Left ventricle myocardium superior (tissue), 1 donor: ENCODE measurements at regions not wholly inside any gene's neighbourhood (a gene's known extent, or its start where the extent isn't known, plus 50 kb on each side); places are given as distances from the start of the nearest gene placed in this dataset.
"Not testable (repeated sequence)": the region's sequence is repeated elsewhere in the genome, so short reads cannot be mapped to it uniquely, and the experiment has no call there.

Experiments used
- ATAC-seq: fragments of 200-7000 bp; cut with Tn5 transposase; one replicate; pipeline ENCODE4 v1.9.1; 2020; ENCODE audit warnings: mild to moderate bottlenecking, moderate library complexity
- DNase-seq: peaks from one replicate; pipeline ENCODE4 v3.0.0-alpha.2; 2020
- intact Hi-C: fragments of 100-400 bp; cut with micrococcal nuclease; formaldehyde crosslinking; loops from one replicate; pipeline ENCODE4 v1.11.0; 2022
- donor health status: DM: no; HTN: yes; CAD: no; lungs with severe emphysema.

DNA sequence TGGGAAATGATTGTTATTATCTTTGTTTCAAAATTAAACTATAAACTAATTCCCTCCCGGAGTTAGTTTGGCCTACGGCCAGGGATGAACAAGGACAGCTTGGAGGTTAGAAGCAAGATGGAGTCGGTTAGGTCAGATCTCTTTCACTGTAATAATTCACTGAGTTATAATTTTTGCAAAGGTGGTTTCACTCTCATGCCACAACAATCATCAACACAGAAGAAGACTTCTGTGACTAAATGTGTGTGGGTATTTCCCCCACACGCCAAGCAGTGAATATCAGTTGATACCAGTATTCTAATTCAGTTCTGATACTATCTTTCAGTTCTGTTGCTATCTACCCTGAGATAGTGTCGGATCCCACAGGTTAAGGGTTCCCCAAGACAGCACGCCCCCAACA is 215.1 kb downstream of the S1PR1 start:
- intact Hi-C loops = no loop called here
- no peak for ATAC-seq

DNA sequence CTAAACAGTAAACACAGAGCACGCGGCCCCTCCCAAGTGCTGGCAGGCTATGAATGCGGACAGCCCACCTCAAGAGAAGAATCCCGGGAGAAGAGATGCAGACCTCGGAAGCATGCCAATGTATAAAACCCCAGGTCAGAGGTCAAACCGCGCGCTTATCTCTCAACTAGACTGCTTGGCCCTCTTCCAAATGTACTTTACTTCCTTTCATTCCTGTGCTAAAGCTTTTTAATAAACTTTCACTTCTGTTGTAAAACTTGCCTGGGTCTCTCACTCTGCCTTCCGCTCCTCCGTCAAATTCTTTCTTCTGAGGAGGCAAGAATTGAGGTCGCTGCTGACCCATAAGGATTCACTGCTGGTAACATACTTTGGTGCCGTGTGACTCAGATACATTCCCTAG is 216.0 kb downstream of the S1PR1 start:
- DNase-seq = no peak
- no peak for ATAC-seq
- intact Hi-C loops = no loop called here

More for the DNA sequence above, 215.1 kb downstream of the S1PR1 start:
- DNase-seq = no peak

GRCh38 chr1:101453844-101454243 is 217.0 kb downstream of the S1PR1 start:
- intact Hi-C loops = no loop called here
- no peak for DNase-seq
- ATAC-seq = no peak

DNA sequence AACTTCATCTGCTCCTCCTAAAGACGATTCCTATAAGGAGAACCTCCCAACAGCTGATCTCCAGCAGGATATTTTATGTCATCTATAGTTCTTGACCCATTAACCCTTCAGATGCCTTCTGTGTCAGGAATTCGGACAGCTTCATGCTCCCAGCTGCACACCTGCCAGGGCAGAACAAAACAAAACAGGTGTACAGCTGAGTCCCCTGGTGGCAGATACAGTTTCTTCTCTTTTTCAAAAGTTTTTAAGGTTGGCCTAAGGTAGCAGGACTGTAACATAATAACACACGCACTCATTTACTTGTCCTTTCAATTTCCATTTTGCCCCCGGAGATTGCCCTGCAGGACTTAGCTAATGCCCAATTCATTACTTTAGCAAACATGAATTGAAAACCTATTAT is 218.3 kb downstream of the S1PR1 start:
- ATAC-seq = no peak
- intact Hi-C loops = no loop called here
- no peak for DNase-seq

DNA sequence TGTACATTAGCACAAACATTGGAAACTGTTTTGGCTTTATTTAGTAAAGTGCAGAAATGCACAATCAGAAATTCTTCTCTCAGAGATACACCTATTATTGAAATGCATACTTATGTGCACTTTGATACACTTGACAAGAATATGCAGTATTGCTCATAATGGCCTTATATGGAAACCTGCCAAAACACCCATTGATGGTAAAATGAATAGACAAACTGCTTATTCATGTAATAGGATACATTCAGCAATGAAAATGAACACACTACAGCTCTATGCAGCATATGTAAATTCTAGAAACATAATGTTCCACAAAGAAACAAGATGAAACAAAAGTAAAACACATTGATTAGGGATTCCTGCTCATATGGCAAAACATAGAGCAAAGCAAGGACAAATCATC is 223.9 kb downstream of the S1PR1 start:
- DNase-seq (no peak), ATAC-seq (no peak)
- intact Hi-C loops = no loop called here

- ATAC-seq (no peak), DNase-seq (no peak)
- intact Hi-C loops = no loop called here
Observed at GRCh38 chr1:101463195-101463594, 226.4 kb downstream of the S1PR1 start.

DNA sequence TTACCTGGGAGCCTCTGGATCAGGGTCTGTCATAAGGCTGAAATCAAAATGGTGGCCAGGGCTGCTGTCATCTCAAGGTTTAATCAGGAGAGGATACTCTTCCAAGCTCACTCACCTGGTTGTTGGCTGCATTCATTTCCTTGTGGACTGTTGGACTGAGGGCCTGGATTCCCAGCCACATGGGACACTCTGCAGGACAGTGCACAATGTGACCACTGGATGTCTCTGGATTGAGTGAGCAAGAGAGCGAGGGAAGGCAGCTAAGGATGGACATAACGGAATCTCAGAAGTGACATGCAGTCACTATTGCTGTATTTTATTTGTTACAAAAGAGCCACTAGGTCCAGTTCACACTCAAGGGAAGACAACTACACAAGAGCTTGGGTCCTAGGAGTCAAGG is 229.1 kb downstream of the S1PR1 start:
- intact Hi-C loops = no loop called here

DNA sequence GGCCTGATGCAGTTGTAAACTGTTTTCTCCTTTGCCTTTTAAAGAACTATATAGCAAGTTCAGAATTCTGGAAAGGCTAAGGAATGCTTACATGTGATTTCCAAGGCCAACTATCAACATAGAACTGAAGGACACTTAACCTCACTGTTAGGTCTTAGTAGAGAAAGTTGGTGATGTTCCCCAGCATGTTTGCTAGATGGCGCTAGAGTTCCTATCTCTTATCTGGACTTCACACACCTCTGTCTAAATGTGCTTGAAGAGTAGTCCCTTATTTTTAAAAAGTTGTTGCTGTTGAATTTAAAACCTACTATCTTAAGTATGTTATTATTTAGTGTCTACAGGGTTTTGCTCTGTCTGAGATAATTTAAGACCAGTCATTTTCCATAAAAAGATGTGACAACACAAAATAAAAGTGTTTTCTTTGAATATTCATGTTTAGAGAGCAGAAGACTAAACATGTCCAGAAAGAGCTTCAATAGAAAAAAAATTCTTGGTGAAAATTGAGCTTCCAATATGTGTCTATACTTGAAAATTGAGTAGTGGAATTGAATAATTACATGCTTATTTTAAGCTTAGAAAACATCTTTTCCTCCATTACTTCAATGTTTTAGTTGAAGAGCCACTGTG is 237.3 kb downstream of the S1PR1 start:
- ATAC-seq = no peak
- DNase-seq = no peak
- intact Hi-C loops = no loop called here

More for the DNA sequence above, 229.1 kb downstream of the S1PR1 start:
- no peak for DNase-seq
- ATAC-seq = no peak

DNA sequence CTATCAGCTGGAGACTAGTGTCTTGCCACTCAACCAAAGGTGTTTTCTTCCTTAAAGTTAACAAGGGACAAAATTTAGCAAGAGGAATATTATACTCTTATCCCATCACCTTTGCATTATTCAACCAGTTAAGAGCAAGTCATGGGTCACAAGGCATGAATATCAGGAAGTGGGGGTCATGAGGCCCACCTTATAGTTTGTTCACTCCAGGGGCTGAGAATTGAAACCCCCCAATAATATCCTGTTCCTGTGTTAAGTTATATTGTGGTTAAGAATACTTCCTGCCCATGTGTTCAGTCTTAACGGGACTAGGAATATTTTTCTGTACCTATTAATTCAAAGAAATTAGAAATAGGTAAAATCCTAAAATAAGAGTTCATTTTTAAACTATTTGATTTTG is 239.7 kb downstream of the S1PR1 start:
- DNase-seq (no peak), ATAC-seq (no peak)
- intact Hi-C loops = no loop called here

DNA sequence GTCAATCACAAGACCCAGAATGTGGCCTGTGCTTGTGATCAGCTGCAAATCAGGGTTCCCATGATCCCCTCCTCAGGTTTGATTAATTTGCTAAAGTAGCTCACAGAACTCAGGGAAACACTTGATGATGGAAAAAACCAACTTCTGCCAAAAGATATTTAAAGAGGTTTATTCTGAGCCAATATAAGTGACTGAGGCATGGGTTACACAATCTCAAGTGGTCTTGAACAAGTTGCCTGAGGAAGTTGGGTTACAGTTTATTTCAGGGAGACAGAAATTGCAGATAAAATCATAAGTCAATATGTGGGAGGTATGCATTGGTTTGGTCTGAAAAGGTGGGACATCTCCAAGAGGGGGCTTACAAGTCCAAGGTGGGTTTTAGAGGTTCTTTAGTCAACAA is 243.1 kb downstream of the S1PR1 start:
- DNase-seq (no peak), ATAC-seq (peak; percentile 34)
- intact Hi-C loops = no loop called here

GRCh38 chr1:101482306-101482705 is 245.5 kb downstream of the S1PR1 start:
- no peak for DNase-seq
- intact Hi-C loops = no loop called here
- peak; percentile 30 for ATAC-seq

DNA sequence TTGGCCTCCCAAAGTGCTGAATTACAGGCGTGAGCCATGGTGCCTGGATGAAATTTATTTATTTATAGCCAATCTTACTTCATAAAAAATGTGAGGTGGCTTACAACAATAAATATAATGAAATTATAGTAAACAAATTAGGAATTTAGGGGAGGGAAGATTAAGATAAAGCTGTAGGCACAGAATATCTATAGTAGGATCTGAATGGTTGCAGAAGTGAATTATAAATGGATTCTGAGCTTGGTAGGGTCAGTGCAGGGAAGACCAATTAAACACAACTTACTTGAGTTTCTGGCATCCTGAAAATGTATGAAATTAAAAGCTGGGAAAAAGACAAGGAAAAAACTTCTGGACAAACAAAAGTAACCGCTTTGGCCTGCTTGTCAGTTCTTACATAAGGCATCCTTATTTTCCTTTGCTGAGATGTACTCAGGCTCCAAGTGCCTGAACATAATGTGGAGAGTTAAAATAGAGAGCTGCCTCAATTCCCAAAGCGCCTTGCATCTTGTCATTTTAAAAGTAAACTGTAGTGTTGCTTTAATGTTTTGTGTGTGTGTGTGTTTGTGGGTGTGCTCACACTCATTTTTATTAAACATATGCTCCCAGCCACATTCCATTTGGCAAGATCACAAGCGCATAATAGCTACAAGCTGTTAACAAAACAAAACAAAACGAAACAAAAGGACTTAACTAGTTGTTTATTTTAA is 247.3 kb downstream of the S1PR1 start:
- intact Hi-C loops = no loop called here
- no peak for ATAC-seq
- DNase-seq = no peak

DNA sequence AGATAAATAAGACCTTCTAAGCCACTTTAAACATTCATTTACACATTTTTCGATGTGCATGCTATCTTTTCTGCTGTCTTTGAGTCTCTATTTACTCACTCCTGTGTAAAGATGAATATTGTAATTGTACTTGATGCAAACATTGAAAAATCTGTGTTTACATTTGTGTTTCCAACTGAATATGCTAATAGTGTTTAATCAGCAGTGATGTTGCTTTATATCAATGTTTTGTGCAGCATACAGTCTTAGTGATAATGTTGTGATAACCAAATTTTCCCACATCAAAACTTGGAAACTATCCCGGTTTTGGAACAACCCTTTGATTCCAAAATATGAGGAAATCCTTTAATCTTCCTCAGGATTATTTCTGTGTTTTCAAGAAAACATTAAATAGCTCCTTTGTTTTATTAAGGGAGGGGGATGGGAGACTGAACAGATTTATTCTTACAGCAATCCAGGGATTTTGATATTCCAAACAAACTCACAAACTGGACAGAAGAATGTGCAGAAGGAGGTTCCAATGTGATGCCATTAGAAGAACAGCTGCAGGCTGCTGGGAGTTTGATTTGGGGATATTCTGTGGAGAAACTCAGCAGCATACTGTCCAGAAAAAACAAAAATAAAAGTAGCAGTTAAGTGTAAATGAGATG is 248.0 kb downstream of the S1PR1 start:
- DNase-seq (no peak), ATAC-seq (peak; percentile 66)
- intact Hi-C loops = no loop called here

DNA sequence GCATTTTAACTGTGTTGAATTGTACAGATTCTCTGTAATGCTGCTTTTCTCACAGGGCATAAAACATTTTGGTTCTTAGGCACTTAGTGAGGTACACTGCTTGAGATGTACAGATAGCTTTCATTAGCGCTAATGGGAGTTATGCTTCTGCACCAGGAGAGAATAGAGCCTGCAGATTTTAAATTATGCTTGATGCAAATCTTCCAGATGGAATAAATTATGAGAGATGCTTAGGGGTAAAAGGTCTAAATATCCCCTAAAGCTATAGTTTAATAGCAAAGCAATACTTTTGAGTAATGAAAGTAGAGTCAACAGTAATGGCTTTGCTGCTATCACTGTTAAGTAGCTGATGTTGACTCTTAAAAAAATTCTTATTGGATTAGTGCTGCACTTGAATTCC is 248.9 kb downstream of the S1PR1 start:
- DNase-seq (no peak), ATAC-seq (no peak)
- intact Hi-C loops = no loop called here

DNA sequence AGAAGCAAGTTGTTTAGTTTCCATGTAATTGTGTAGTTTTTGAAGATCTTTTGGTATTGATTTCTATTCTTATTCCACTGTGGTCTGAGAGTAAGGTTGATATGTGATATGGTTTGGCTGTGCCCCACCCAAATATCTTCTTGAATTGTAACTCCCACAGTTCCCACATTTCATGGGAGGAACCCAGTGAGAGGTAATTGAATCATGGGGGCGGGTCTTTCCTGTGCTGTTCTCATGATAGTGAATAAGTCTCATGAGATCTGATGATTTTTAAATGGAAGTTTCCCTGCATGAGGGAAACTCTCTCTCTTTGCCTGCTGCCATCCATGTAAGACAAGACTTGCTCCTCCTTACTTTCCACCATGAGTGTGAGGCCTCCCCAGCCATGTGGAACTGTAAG is 255.3 kb downstream of the S1PR1 start:
- DNase-seq, intact Hi-C loops, ATAC-seq: not testable (repeated sequence)

GRCh38 chr1:101493920-101494319 is 257.1 kb downstream of the S1PR1 start:
- intact Hi-C loops, ATAC-seq, DNase-seq: not testable (repeated sequence)

GRCh38 chr1:101496109-101496508 is 259.3 kb downstream of the S1PR1 start:
- DNase-seq = no peak
- intact Hi-C loops = no loop called here
- no peak for ATAC-seq

DNA sequence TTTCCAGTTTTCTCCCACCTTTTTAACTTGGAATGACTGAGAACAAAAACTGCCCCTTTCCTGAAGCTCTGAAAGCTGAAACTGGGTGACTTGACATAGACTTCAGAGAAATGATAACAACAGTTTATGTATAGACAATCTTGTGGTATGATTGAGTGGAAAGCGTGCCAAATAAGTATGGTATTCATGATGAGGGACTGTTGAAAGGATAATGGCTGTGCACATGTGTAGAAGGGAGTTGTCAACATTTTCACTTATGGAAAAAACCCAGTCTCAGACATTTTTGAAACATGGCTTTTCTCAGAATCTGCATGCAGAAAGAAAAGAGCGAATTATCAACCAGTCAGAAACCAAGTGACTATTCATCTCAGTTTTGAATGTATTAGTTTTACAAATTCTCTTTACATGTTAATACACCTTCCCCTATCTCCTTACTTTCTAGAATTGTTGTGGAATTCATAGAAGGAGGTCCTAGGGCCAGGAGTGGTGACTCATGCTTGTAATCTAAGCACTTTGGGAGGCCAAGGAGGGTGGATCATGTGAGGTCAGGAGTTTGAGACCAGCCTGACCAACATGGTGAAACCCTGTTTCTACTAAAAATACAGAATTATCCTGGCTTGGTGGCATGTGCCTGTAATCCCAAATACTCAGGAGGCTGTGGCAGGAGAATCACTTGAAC is 261.2 kb downstream of the S1PR1 start:
- ATAC-seq (no peak), DNase-seq (no peak)
- intact Hi-C loops = no loop called here

DNA sequence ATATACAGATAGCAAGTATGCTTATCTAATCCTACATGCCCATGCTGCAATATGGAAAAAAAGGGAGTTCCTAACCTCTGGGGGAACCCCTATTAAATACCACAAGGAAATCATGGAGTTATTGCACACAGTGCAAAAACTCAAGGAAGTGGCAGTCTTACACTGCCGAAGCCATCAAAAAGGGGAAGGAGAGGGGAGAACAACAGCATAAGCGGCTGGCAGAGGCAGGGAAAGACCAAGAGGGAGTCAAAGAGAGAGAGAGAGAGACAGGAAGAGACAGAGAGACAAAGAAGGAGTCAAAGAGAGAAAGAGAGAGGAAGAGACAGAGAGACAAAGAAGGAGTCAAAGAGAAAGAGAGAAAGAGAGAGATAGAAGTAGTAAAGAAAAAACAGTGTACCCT is 267.3 kb downstream of the S1PR1 start:
- DNase-seq, ATAC-seq, intact Hi-C loops: not testable (repeated sequence)

DNA sequence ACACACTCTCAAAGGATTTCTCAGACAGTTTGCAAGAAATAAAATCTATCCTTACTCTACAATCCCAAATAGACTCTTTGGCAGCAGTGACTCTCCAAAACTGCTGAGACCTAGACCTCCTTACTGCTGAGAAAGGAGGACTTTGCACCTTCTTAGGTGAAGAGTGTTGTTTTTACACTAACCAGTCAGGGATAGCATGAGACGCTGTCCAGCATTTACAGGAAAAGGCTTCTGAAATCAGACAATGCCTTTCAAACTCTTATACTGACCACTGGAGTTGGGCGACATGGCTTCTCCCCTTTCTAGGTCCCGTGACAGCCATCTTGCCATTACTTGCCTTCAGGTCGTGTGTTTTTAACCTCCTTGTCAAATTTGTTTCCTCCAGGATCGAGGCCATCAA is 268.4 kb downstream of the S1PR1 start:
- DNase-seq, ATAC-seq, intact Hi-C loops: not testable (repeated sequence)
